AG04450 (cell line): ENCODE measurements at regions not wholly inside any gene's neighbourhood (a gene's known extent, or its start where the extent isn't known, plus 50 kb on each side); places are given as distances from the start of the nearest gene placed in this dataset.
"Not testable (repeated sequence)": the region's sequence is repeated elsewhere in the genome, so short reads cannot be mapped to it uniquely, and the experiment has no call there.

Experiments used
- CTCF ChIA-PET: fragments of 300-600, 350-600 bp; formaldehyde crosslinking; extraction: SDS; loops from one replicate; lab custom pipeline; 2022; ENCODE audit warnings: antibody characterized with exemption, inconsistent platforms; lab: Charles Lee
- POLR2A ChIA-PET: fragments of 350-600 bp; formaldehyde crosslinking; extraction: SDS; loops from one replicate; lab custom pipeline; 2021; ENCODE audit warnings: antibody characterized with exemption, inconsistent platforms; lab: Yijun Ruan, JAX
- DNase-seq: peaks from one replicate; pipeline ENCODE4 v3.0.0-alpha.2; 2011; ENCODE audit warnings: low read depth, low spot score
- H3K27ac ChIP-seq: one replicate; pipeline ENCODE4 v1.5.1; 2012; ENCODE audit warnings: low read depth, low read length, control low read depth
- H3K27me3 ChIP-seq: one replicate; pipeline ENCODE4 v1.6.0; 2012; ENCODE audit warnings: low read length; ENCODE audit not compliant: control insufficient read depth, insufficient read depth
- H3K4me3 ChIP-seq: 2 replicates; pipeline ENCODE4 v1.5.1; 2011; ENCODE audit warnings: mild to moderate bottlenecking, low read depth, low read length, control low read depth
- H3K9me3 ChIP-seq: 2 replicates; pipeline ENCODE4 v1.5.1; 2012; ENCODE audit warnings: low read length; ENCODE audit not compliant: control insufficient read depth, insufficient read depth
- CTCF ChIP-seq: IDR thresholded peaks from 2 replicates; pipeline ENCODE4 v1.5.1; 2011; ENCODE audit warnings: low read depth, low read length, control low read depth, inconsistent platforms

GRCh38 chr13:26847281-26847680, 86.7 kb upstream of the GPR12 start:
- no peaks in the 10 kb centered on the region for H3K9me3 ChIP-seq
- H3K4me3 ChIP-seq = no peak overlapping the region
- POLR2A ChIA-PET = no interaction called here
- TF ChIP-seq CTCF = no peak
- CTCF ChIA-PET = no interaction called here
- no peak for DNase-seq
- H3K27me3 ChIP-seq = no peaks in the 10 kb centered on the region
- H3K27ac ChIP-seq = no peak overlapping the region

GRCh38 chr13:26845063-26845462, 84.5 kb upstream of the GPR12 start:
- H3K9me3 ChIP-seq, POLR2A ChIA-PET, H3K4me3 ChIP-seq, H3K27ac ChIP-seq, H3K27me3 ChIP-seq, DNase-seq: not testable (repeated sequence)
- CTCF ChIA-PET = interaction anchor here (1.3 kb wide), 1 partner anchor 517 kb away, joined by 5 read pairs; no protein-coding TSS in a partner anchor

- Histone ChIP-seq H3K4me3 (no peak overlapping the region), H3K27ac (no peak overlapping the region), H3K27me3 (no peaks in the 10 kb centered on the region), H3K9me3 (no peaks in the 10 kb centered on the region; the same call in 1 of the 2 replicates)
- POLR2A ChIA-PET = no interaction called here
- CTCF ChIA-PET = interaction anchor here (0.9 kb wide), 1 partner anchor 33 kb away, joined by 3 read pairs; no protein-coding TSS in a partner anchor
- TF ChIP-seq CTCF = no peak
- DNase-seq = no peak
Observed at GRCh38 chr13:26839682-26840081, 79.1 kb upstream of the GPR12 start.

GRCh38 chr13:26838821-26839220, 78.2 kb upstream of the GPR12 start:
- TF ChIP-seq CTCF = no peak
- H3K27ac ChIP-seq = no peak overlapping the region
- DNase-seq = no peak
- no peaks in the 10 kb centered on the region; the same call in 1 of the 2 replicates for H3K9me3 ChIP-seq
- H3K27me3 ChIP-seq = no peaks in the 10 kb centered on the region
- ChIA-PET CTCF (no interaction called here), POLR2A (no interaction called here)
- H3K4me3 ChIP-seq = no peak overlapping the region

- DNase-seq = no peak
- ChIA-PET POLR2A (no interaction called here), CTCF (no interaction called here)
- Histone ChIP-seq H3K27ac (no peak overlapping the region), H3K4me3 (no peak overlapping the region), H3K27me3 (peaks cover 2% of the 10 kb centered on the region), H3K9me3 (no peaks in the 10 kb centered on the region; the same call in 1 of the 2 replicates)
- no peak for TF ChIP-seq CTCF
Observed at GRCh38 chr13:26837997-26838396, 77.4 kb upstream of the GPR12 start.
